Uterus (tissue), 2 donors: ENCODE measurements at regions not wholly inside any gene's neighbourhood (a gene's known extent, or its start where the extent isn't known, plus 50 kb on each side); places are given as distances from the start of the nearest gene placed in this dataset.

Experiments used
- POLR2A ChIP-seq, 2 donors: fragments of 450-650 bp; IDR thresholded peaks; one replicate each; pipeline ENCODE4 v1.6.1; 2016; ENCODE audit warnings: antibody characterized with exemption in 2 of 2, mild to moderate bottlenecking in 1 of 2, moderate library complexity in 1 of 2
- TF ChIP-seq, protein P1 (sequence below), 4 experiments: fragments of 200-600 bp in 2 of 4; fragments of 450-650 bp in 2 of 4; sonication (generic) in 2 of 4; IDR thresholded peaks; one replicate each; pipeline ENCODE4 v1.5.1; 2016 to 2019; ENCODE audit warnings: antibody characterized with exemption in 4 of 4, mild to moderate bottlenecking in 2 of 4, moderate library complexity in 1 of 4

GRCh38 chr4:18113710-18114331 lies 92.3 kb upstream of the LCORL start:
- no peak for TF ChIP-seq POLR2A (IDR thresholded peaks at IDR 0.05)
- TF ChIP-seq, protein P1, sequence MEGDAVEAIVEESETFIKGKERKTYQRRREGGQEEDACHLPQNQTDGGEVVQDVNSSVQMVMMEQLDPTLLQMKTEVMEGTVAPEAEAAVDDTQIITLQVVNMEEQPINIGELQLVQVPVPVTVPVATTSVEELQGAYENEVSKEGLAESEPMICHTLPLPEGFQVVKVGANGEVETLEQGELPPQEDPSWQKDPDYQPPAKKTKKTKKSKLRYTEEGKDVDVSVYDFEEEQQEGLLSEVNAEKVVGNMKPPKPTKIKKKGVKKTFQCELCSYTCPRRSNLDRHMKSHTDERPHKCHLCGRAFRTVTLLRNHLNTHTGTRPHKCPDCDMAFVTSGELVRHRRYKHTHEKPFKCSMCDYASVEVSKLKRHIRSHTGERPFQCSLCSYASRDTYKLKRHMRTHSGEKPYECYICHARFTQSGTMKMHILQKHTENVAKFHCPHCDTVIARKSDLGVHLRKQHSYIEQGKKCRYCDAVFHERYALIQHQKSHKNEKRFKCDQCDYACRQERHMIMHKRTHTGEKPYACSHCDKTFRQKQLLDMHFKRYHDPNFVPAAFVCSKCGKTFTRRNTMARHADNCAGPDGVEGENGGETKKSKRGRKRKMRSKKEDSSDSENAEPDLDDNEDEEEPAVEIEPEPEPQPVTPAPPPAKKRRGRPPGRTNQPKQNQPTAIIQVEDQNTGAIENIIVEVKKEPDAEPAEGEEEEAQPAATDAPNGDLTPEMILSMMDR (IDR thresholded peaks at IDR 0.05): no peak
